ENCODE measurements at regions not wholly inside any gene's neighbourhood (a gene's known extent, or its start where the extent isn't known, plus 50 kb on each side); places are given as distances from the start of the nearest gene placed in this dataset.

- H3K27ac ChIP-seq: no peak overlapping the region
- H3K9me3 ChIP-seq: no peaks in the 10 kb centered on the region
- intact Hi-C loops (cut with DNase I; ENCODE audit: low total_unique reads) (no loop called here), in situ Hi-C loops (cut with MboI; ENCODE audit: low pct_ligation_motif_present in 1 of 4, low pct_unique_long_range_greater_than_20kb in 1 of 4, low sequenced_read_pairs in 3 of 4) (no loop called here)
- H3K27me3 ChIP-seq: no peaks in the 10 kb centered on the region
- H3K4me1 ChIP-seq: no peaks in the 10 kb centered on the region
- 81% methylated on average over 1 of the region's 1 CpG; no CpG with 5 or more reads in 1 of the 2 donors for WGBS, 2 donors (ENCODE audit: low coverage in 1 of 2)
- H3K36me3 ChIP-seq: no peaks in the 10 kb centered on the region
- no peak overlapping the region for H3K4me3 ChIP-seq
- TF ChIP-seq POLR2A (IDR thresholded peaks at IDR 0.05) (no peak), EP300 (IDR thresholded peaks at IDR 0.05; ENCODE audit: low read depth) (no peak), POLR2AphosphoS5 (IDR thresholded peaks at IDR 0.05) (no peak), CTCF (IDR thresholded peaks at IDR 0.05) (no peak)
- DNase-seq: no peak
Measured at GRCh38 chrX:26871967-26872366, 591.2 kb downstream of the PPP4R3C start.

GRCh38 chrX:26851981-26852380, 611.2 kb downstream of the PPP4R3C start:
- no peaks in the 10 kb centered on the region for H3K36me3 ChIP-seq
- no peak overlapping the region for H3K27ac ChIP-seq
- no peaks in the 10 kb centered on the region for H3K9me3 ChIP-seq
- in situ Hi-C loops (cut with MboI; ENCODE audit: low pct_ligation_motif_present in 1 of 4, low pct_unique_long_range_greater_than_20kb in 1 of 4, low sequenced_read_pairs in 3 of 4): no loop called here
- WGBS, 2 donors (ENCODE audit: low coverage in 1 of 2): 9% methylated on average over 1 of the region's 1 CpG; no CpG with 5 or more reads in 1 of the 2 donors
- intact Hi-C loops (cut with DNase I; ENCODE audit: low total_unique reads): no loop called here
- TF ChIP-seq POLR2AphosphoS5 (IDR thresholded peaks at IDR 0.05) (no peak), CTCF (IDR thresholded peaks at IDR 0.05) (no peak), EP300 (IDR thresholded peaks at IDR 0.05; ENCODE audit: low read depth) (no peak), POLR2A (IDR thresholded peaks at IDR 0.05) (no peak)
- DNase-seq: no peak
- no peaks in the 10 kb centered on the region for H3K27me3 ChIP-seq
- H3K4me1 ChIP-seq: no peaks in the 10 kb centered on the region
- no peak overlapping the region for H3K4me3 ChIP-seq

GRCh38 chrX:26848511-26848910, 614.6 kb downstream of the PPP4R3C start:
- Histone ChIP-seq H3K9me3 (no peaks in the 10 kb centered on the region), H3K27ac (no peak overlapping the region), H3K27me3 (no peaks in the 10 kb centered on the region), H3K4me3 (no peak overlapping the region), H3K36me3 (no peaks in the 10 kb centered on the region), H3K4me1 (no peaks in the 10 kb centered on the region)
- in situ Hi-C loops (cut with MboI; ENCODE audit: low pct_ligation_motif_present in 1 of 4, low pct_unique_long_range_greater_than_20kb in 1 of 4, low sequenced_read_pairs in 3 of 4) (no loop called here), intact Hi-C loops (cut with DNase I; ENCODE audit: low total_unique reads) (no loop called here)
- TF ChIP-seq EP300 (IDR thresholded peaks at IDR 0.05; ENCODE audit: low read depth): no peak
- DNase-seq: no peak
- WGBS, 2 donors (ENCODE audit: low coverage in 1 of 2): 47% methylated on average over 2 of the region's 2 CpGs; no CpG with 5 or more reads in 1 of the 2 donors

GRCh38 chrX:26845056-26845455, 618.1 kb downstream of the PPP4R3C start:
- Histone ChIP-seq H3K9me3 (no peaks in the 10 kb centered on the region), H3K4me1 (no peaks in the 10 kb centered on the region), H3K27ac (no peak overlapping the region), H3K4me3 (no peak overlapping the region), H3K36me3 (no peaks in the 10 kb centered on the region), H3K27me3 (no peaks in the 10 kb centered on the region)
- WGBS, 2 donors (ENCODE audit: low coverage in 1 of 2): 38 to 58% methylated on average over 1 to 2 of the region's 2 CpGs
- in situ Hi-C loops (cut with MboI; ENCODE audit: low pct_ligation_motif_present in 1 of 4, low pct_unique_long_range_greater_than_20kb in 1 of 4, low sequenced_read_pairs in 3 of 4): no loop called here
- TF ChIP-seq POLR2AphosphoS5 (IDR thresholded peaks at IDR 0.05): no peak
- no peak for TF ChIP-seq EP300 (IDR thresholded peaks at IDR 0.05; ENCODE audit: low read depth)
- no peak for TF ChIP-seq POLR2A (IDR thresholded peaks at IDR 0.05)
- no peak for TF ChIP-seq CTCF (IDR thresholded peaks at IDR 0.05)
- intact Hi-C loops (cut with DNase I; ENCODE audit: low total_unique reads): no loop called here
- no peak for DNase-seq

GRCh38 chrX:26822448-26822847, 606.5 kb downstream of the MAGEB5 start:
- no peaks in the 10 kb centered on the region for H3K4me1 ChIP-seq
- no peaks in the 10 kb centered on the region for H3K36me3 ChIP-seq
- WGBS, 2 donors (ENCODE audit: low coverage in 1 of 2): 15% methylated on average over 1 of the region's 1 CpG; no CpG with 5 or more reads in 1 of the 2 donors
- intact Hi-C loops (cut with DNase I; ENCODE audit: low total_unique reads): no loop called here
- TF ChIP-seq POLR2A (IDR thresholded peaks at IDR 0.05) (no peak), EP300 (IDR thresholded peaks at IDR 0.05; ENCODE audit: low read depth) (no peak), CTCF (IDR thresholded peaks at IDR 0.05) (no peak), POLR2AphosphoS5 (IDR thresholded peaks at IDR 0.05) (no peak)
- no peak overlapping the region for H3K4me3 ChIP-seq
- no peak overlapping the region for H3K27ac ChIP-seq
- H3K27me3 ChIP-seq: no peaks in the 10 kb centered on the region
- H3K9me3 ChIP-seq: no peaks in the 10 kb centered on the region
- in situ Hi-C loops (cut with MboI; ENCODE audit: low pct_ligation_motif_present in 1 of 4, low pct_unique_long_range_greater_than_20kb in 1 of 4, low sequenced_read_pairs in 3 of 4): no loop called here
- no peak for DNase-seq

All from transverse colon (tissue), 4 donors.